Heart right ventricle (tissue), 16 donors: ENCODE measurements at regions not wholly inside any gene's neighbourhood (a gene's known extent, or its start where the extent isn't known, plus 50 kb on each side); places are given as distances from the start of the nearest gene placed in this dataset.

Experiments
- ATAC-seq, 8 donors: fragments of 200-7000 bp; cut with Tn5 transposase; one replicate each; pipeline ENCODE4 v1.9.1; 2020; ENCODE audit warnings: mild to moderate bottlenecking in 8 of 8, moderate library complexity in 8 of 8, moderate number of reproducible peaks in 1 of 8
- DNase-seq, 2 donors: peaks; one replicate each; pipeline ENCODE4 v3.0.0-alpha.2; 2020
- H3K27ac ChIP-seq, 10 donors: fragments of 200-600 bp; sonication (generic) in 2 of 10; one replicate each; pipeline versions ENCODE4 v1.5.0 to v1.8.0; 2020 to 2022; ENCODE audit warnings: mild to moderate bottlenecking in 3 of 10
- H3K27me3 ChIP-seq, 7 donors: fragments of 200-600 bp; one replicate each; pipeline ENCODE4 v1.8.0; 2021 to 2022; ENCODE audit warnings: mild to moderate bottlenecking in 2 of 7
- H3K36me3 ChIP-seq, 9 donors: fragments of 200-600 bp; sonication (generic) in 1 of 9; one replicate each; pipeline versions ENCODE4 v1.5.0 to v1.8.0; 2020 to 2022; ENCODE audit warnings: mild to moderate bottlenecking in 2 of 9
- H3K4me1 ChIP-seq, 9 donors: fragments of 200-600 bp; sonication (generic) in 1 of 9; one replicate each; pipeline versions ENCODE4 v1.5.0 to v1.8.0; 2020 to 2022; ENCODE audit warnings: mild to moderate bottlenecking in 4 of 9
- H3K4me3 ChIP-seq, 10 donors: fragments of 200-600 bp; sonication (generic) in 2 of 10; one replicate each; pipeline versions ENCODE4 v1.5.0 to v1.8.0; 2020 to 2022; ENCODE audit warnings: mild to moderate bottlenecking in 7 of 10, moderate library complexity in 2 of 10
- H3K9me3 ChIP-seq, 11 donors: fragments of 200-600 bp in 10 of 11; sonication (generic) in 2 of 11; one replicate each; pipeline versions ENCODE4 v1.5.0 to v1.8.0; 2013 to 2022; ENCODE audit warnings: mild to moderate bottlenecking in 2 of 11, control low read depth in 1 of 11, moderate library complexity in 1 of 11
- whole genome bisulfite sequencing, 2 donors: extraction: QIAGEN DNeasy Blood & Tissue Kit; methylation state at CpG; one replicate each; pipeline ENCODE4 v1.1.7; 2013; ENCODE audit warnings: inconsistent platforms in 1 of 2; 5-methylcytosine and 5-hydroxymethylcytosine counted together
- intact Hi-C, 10 donors: fragments of 100-400 bp; cut with DNase I; formaldehyde crosslinking; loops; one replicate each; pipeline versions ENCODE4 v1.11.1 to v1.14.2; 2022
- TF ChIP-seq, protein P1 (sequence below), 9 donors: fragments of 200-600 bp; sonication (generic) in 2 of 9; IDR thresholded peaks; one replicate each; pipeline versions ENCODE4 v1.5.0 to v1.8.0; 2021 to 2022; ENCODE audit warnings: antibody characterized with exemption in 9 of 9, mild to moderate bottlenecking in 5 of 9, moderate library complexity in 1 of 9
- donor health status: Arrhythmogenic right ventricular cardiomyopathy.
- donor health status: ischemic (EF 13 %, LVEDD 7.1; RV severe dilation, severe dysfunction).
- donor health status: healthy with polysubstance abuse.
- donor health status: DM: no; HTN: yes; CAD: no.
- donor health status: DM: no; HTN: no; CAD: no.
- donor health status: ischemic (EF 25% LVEDD 6.9; RV normal size, moderate dysfunction).
- donor health status: ischemic (EF 25% LVEDD 5.7; RV mildly dilated, moderate dysfunction).
- donor health status: healthy.
- donor health status: DM: yes; HTN: yes; CAD: no.
- donor health status: Ischemic cardiomyopathy.
- donor health status: ischemic (EF 35%, LVEDD 5.7; RV mildly dilated, moderate dysfunction).
- donor health status: nonischemic (EF 11% LVEDD 7.7; RV severe dilation, severe dysfunction).
- donor health status: DM: yes; HTN: yes; CAD: no.
- donor health status: PGD.
- donor health status: ischemic (EF 29% LVEDD 5.4; RV normal size, mild dysfunction).
- donor health status: nonischemic (EF 23%, LVEDD 6.1; RV moderate dilation, normal function).

DNA sequence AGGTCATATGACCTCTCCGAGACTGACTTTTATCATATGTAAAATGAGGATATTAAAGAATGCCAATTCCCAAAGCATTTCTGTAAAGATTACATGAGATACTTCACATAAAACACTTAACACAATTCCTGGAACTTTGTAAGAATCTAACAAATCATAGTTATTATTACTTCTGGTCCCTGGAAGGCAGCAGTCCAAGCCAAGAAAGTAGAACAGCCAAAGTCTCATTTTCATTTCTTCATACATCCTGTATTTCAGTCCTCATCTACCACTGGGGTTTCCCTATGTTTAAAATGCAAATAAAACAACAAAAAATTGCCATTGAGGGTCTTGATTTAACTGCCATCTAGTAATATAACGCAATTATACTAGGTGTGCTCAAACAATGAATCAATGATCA lies 179.5 kb downstream of the MARCHF11 start:
- Histone ChIP-seq H3K27ac (no peak overlapping the region), H3K4me3 (no peak overlapping the region), H3K27me3 (no peaks in the 10 kb centered on the region), H3K36me3 (no peaks in the 10 kb centered on the region), H3K4me1 (peaks cover 0 to 6% (median 0%) of the 10 kb centered on the region in 9 donors), H3K9me3 (peaks cover 0 to 17% (median 0%) of the 10 kb centered on the region in 11 donors)
- DNase-seq (no peak), ATAC-seq (no peak)
- WGBS, 2 donors, result 83 to 85% methylated on average over 2 of the region's 2 CpGs
- TF ChIP-seq, protein P1, sequence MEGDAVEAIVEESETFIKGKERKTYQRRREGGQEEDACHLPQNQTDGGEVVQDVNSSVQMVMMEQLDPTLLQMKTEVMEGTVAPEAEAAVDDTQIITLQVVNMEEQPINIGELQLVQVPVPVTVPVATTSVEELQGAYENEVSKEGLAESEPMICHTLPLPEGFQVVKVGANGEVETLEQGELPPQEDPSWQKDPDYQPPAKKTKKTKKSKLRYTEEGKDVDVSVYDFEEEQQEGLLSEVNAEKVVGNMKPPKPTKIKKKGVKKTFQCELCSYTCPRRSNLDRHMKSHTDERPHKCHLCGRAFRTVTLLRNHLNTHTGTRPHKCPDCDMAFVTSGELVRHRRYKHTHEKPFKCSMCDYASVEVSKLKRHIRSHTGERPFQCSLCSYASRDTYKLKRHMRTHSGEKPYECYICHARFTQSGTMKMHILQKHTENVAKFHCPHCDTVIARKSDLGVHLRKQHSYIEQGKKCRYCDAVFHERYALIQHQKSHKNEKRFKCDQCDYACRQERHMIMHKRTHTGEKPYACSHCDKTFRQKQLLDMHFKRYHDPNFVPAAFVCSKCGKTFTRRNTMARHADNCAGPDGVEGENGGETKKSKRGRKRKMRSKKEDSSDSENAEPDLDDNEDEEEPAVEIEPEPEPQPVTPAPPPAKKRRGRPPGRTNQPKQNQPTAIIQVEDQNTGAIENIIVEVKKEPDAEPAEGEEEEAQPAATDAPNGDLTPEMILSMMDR (IDR thresholded peaks at IDR 0.05), result no peak
- intact Hi-C loops, result loop anchor here in 1 of 10 donors (10.0 kb wide), 1 partner anchor 155 kb away; no protein-coding TSS in a partner anchor

GRCh38 chr5:15995341-15996052 lies 184.1 kb downstream of the MARCHF11 start:
- TF ChIP-seq, protein P1 (IDR thresholded peaks at IDR 0.05), result peak; percentile 35 to 77 (median 67)
- peaks cover 0 to 10% (median 0%) of the 10 kb centered on the region in 9 donors for H3K4me1 ChIP-seq
- ATAC-seq (peak; percentile 25 to 79 (median 60)), DNase-seq (no peak)
- no peak overlapping the region for H3K27ac ChIP-seq
- intact Hi-C loops, result loop anchor here (5.0 to 10.0 kb wide), 11 partner anchors 161 to 893 kb away; no protein-coding TSS in a partner anchor
- H3K4me3 ChIP-seq, result no peak overlapping the region
- no peaks in the 10 kb centered on the region for H3K27me3 ChIP-seq
- H3K9me3 ChIP-seq, result peaks cover 0 to 26% (median 17%) of the 10 kb centered on the region in 11 donors
- 40% methylated on average over 2 of the region's 2 CpGs for WGBS, 2 donors
- no peaks in the 10 kb centered on the region for H3K36me3 ChIP-seq

- H3K36me3 ChIP-seq, result no peaks in the 10 kb centered on the region
- H3K4me3 ChIP-seq, result no peak overlapping the region
- peaks cover 0 to 32% (median 18%) of the 10 kb centered on the region in 11 donors for H3K9me3 ChIP-seq
- ATAC-seq, result no peak
- intact Hi-C loops, result loop anchor here (5.0 to 10.0 kb wide), 9 partner anchors 159 to 889 kb away; no protein-coding TSS in a partner anchor
- H3K27me3 ChIP-seq, result no peaks in the 10 kb centered on the region
- no peak for DNase-seq
- TF ChIP-seq, protein P1 (IDR thresholded peaks at IDR 0.05), result peak in 7 of 9 donors; percentile 13 to 44 (median 23)
- H3K4me1 ChIP-seq, result peaks cover 0 to 10% (median 0%) of the 10 kb centered on the region in 9 donors
- H3K27ac ChIP-seq, result no peak overlapping the region
These were observed 185.7 kb downstream of the MARCHF11 start for GRCh38 chr5:15993919-15994318.

GRCh38 chr5:15993334-15993733 lies 186.3 kb downstream of the MARCHF11 start:
- TF ChIP-seq, protein P1 (IDR thresholded peaks at IDR 0.05), result no peak
- WGBS, 2 donors, result 78 to 80% methylated on average over 2 of the region's 2 CpGs
- ATAC-seq (no peak), DNase-seq (no peak)
- H3K27me3 ChIP-seq, result no peaks in the 10 kb centered on the region
- peaks cover 0 to 10% (median 0%) of the 10 kb centered on the region in 9 donors for H3K4me1 ChIP-seq
- no peak overlapping the region for H3K27ac ChIP-seq
- peaks cover 0 to 32% (median 18%) of the 10 kb centered on the region in 11 donors for H3K9me3 ChIP-seq
- no peak overlapping the region for H3K4me3 ChIP-seq
- no peaks in the 10 kb centered on the region for H3K36me3 ChIP-seq
- intact Hi-C loops, result loop anchor here (5.0 to 10.0 kb wide), 9 partner anchors 159 to 889 kb away; no protein-coding TSS in a partner anchor
